ENCODE measurements at regions not wholly inside any gene's neighbourhood (a gene's known extent, or its start where the extent isn't known, plus 50 kb on each side); places are given as distances from the start of the nearest gene placed in this dataset.

DNA sequence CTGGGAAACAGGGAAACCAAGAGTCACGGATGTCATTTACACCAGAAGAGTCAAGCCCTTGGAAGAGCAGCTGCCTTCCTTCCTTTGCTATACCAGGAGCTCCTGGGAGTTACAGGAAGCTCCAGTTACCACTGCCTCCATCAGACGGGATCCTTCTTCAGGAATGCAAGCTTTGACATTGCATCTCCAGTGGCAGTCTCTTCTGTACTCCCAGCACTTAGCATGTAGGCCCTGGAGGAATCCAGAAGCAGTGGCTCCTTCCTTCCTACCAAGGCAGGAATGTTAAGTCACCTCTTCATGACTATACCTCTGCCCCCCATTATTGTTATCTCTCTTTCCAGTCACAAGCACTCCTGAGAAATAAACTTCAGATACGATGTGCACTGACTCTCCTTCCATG is 836.0 kb downstream of the MAFB start:
- DNase-seq = no peak

DNA sequence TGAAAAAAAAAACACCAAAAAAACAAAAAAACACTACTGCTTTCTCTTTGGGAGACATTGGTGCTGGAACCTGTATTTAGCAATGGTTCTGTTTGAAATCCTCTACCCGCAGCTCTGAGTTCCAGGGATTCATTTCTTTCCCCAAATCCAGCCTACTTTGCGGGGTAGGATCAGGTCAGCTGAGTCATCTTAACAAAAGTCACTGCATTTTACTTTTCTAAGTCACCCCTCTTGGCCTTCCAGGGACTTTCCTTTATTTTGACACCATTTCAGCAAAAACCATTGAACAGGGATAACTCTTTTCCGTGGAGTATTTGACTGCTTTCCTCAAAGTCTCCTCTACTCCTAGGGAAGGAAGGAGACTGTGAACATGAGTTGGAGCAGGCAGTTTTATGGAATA is 837.6 kb downstream of the MAFB start:
- no peak for DNase-seq

DNA sequence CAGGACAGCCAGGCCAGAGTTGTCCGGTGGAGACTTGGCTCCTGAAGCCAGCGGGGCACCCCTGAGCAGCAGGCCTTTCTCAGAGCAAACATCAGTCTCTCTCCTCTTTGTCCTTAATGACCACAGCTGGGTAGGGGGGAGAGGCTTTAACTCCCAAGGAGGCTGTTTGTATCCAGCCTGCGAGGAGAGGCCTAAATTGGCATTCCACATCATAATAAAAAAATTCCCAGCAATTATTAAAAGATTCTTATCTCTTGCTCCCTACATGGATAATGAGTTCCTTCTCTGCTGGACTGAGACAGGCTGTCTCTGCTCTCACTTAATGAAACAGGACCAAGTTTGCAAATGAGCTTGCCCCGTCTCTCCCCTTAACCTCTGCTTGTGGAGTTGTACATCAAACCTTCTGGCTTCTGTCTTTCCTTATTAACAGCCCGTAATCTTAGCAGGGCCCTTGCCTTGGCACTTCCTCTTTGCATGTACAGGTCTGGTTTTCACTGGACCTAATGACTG is 838.2 kb downstream of the MAFB start:
- no peak for DNase-seq

DNA sequence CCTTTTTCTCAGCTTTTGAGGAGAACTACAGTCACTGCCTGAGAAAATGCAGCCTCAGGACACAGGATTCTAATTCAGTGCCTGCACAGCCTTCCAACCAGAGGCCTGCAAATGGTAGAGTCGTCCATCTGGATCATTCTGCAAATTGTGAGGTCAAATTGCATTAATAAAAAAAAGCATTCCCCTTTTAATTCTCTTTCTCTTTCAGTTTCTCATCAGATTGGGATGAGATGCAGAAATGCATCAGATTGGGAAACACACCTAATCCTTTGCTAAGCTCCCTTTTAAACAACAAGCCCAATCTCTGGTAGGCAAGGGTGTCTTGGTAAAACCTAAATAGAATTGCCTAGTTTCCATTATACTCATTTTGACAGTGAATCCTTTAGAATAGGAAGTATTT is 838.8 kb downstream of the MAFB start:
- DNase-seq = no peak

DNA sequence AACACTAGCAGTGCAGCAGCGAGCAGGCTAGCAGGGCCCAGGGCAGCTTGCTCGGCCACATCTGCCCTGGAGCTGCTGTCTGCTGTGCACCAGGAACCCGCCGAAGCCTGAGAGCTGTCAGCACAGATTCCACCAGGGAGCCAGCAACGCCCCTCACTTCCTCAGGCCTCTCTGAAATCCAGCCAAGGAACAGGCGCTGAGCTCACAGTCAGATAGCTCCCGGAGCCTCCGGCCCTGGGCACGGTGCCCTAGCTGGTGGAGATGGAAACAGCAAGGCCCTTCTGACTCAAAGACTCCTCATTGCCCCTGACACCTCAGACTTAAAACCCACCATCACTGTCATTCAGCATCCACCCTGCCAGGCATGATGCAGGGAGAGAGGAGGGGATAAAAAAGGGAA is 839.4 kb downstream of the MAFB start:
- DNase-seq = no peak

DNA sequence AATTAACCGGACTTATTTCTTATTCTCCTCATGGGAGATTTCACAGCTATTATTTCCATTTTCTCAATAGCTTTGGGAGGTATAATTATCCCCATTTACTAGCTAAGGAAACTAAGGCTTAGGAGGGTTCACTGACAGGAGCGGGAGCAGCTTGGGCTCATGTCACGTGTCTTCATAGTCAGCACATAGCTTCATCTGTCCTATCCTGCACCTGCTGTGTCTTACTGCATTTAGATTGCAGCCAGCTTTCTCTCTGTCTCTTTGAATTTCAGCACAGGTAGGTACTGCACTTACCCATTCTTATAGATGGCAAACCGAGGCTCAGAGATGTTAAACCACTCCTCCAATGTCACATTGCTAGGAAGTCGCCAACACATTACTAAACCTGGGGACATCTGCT is 839.9 kb downstream of the MAFB start:
- DNase-seq = no peak

DNA sequence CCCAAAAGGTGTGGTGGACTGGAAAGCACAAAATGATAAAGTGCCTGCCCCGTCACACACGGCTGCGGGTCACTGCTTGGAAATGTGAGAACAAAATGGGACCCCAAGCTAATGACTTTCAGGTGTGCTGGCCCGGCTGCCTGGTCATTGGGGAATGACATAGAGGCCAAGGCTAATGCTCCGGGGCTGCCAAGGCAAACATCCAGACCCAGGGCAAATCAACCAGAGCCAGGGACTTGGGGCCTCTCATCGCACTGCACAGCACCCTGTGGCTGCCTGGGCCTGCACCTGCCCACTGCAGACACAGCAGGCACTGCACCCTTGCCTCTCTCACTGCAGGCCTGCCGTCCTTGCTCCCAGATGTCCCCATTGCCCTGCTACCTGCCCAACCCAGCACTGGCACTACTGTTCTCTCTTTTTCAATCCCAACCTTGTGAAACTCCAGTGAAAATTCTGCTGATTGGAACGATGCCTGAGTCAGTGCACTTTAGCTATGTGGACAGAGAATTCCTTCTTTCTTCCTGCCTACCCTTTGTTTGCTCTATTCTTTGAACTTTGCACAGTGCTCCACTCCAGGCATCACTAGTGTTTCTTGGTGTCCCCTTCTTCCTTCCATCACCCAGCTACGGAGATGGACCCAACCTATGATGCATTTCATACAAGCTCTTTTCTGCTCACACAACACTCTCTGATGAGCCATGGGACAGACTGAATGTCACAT is 849.5 kb downstream of the MAFB start:
- no peak for DNase-seq

DNA sequence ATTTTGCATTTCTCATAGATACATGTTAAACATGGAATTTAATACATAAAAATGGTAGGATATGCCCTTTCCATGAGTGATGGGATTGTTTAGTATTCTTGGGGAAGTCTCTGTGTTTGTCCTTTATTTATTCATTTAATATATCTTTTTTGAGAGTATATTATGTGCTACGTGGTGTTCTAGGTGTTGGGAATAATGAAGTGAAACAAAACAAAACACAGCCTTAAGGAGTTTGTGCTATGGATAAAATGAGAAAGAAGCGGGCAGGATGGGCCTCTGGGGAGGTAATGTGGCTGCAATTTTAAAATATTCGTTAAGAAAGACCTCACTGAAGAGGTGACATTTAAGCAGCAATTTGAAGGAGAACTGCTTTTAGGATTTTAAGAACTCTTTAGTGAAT is 851.5 kb downstream of the MAFB start:
- no peak for DNase-seq

DNA sequence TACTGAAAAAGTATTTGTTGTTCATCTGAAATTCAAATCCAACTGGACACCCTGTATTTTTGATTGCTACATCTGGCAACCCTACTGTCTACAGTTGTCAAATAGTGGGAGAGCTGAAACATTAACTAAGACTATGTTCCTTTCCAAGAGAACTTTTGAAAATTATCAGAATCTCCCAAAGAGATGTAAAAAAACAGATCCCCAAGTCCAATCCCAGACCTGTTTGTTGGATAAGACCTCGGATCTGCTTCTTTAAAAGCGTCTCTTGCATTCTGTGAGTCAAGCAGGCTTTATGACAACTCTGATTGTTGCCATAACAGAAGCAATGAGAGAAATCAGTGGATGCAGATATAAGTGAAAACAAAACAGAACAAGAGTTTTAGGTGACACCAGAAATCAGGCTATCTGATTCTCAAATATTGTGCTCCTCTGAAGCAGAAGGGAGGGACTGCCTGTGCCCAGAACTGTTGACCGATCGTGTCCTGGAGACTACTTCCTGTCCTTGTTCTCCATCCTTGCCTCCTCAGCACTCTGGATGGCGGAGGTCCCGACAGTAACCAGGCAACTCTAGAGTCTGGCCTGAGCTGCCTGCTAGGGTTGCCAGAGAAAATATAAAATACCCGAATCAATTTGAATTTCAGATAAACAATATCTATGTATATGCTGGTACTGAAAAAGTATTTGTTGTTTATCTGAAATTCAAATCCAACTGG is 853.8 kb downstream of the MAFB start:
- DNase-seq = no peak

DNA sequence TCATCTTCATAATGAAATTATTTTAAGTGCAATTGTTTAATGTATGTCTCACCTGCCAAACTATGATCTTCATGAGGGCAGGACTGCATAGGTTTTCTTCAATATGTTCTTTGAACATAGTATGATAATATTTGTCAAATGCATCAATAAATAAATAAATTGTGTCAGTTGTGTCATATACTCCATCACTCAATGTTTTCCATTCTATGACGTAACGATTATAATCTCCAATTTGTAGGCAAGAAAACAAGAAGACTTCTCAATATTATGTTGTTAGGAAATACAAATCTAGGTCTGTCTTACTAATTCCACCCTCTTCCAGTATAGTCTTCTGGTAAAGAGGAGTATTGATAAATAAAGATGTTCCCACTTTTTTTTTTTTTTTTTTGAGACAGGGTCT is 858.1 kb downstream of the MAFB start:
- DNase-seq = no peak

DNA sequence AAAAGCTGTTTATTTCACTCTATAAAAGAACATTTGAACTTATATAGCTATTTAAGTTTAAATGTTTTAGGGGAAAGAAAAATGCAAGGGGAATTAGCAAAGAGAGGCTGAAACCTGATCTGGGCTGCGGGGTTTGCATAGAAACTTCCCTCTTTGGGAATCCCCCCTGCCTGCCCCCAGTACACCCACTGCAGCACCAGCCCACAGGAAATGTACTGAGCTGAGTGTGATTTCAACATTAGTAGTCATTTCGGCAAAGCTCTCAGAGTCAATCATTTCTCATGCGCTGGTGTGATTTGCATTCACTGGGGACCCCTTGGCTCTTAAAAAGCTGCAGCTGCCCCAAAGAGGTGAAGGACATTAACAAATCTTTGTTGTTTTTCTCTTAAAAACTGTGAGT is 859.4 kb downstream of the MAFB start:
- DNase-seq = no peak

DNA sequence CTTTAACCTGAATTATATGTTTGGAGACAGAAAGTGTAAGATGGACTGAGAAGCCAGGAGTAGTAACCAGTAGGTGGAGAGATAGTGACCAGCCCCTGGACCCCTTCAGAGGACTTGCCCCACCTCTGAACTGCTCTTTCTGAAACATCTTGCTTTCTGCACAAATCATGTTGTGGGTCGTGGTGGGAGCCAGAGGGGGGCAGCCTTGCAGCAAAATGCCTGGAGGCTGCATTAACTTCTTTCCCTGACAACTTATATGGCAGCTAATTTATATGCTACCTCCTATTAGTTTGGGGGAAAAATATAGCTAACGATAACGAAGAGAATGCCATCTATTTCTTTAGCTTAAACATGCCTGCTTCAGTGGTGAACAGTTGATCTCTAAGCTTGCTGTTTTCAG is 859.8 kb downstream of the MAFB start:
- no peak for DNase-seq

DNA sequence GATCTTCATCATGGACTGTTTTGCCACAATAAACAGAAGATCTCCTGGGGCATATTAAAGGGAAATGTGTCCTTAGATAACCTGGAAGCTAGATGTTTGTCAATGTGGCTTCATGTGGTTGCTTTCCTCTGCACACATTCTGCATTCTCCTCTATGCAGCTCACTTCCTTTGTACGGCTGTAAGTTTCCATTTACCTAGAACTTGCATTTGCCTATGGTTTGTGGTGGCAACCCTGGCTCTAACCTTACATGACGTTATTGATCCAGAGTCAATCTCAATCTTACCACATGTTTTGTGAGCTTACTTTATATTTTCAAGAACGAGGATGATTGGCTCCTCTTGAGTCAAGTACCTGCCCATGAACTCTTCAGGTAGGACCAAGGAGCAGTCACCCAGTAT is 863.1 kb downstream of the MAFB start:
- no peak for DNase-seq

DNA sequence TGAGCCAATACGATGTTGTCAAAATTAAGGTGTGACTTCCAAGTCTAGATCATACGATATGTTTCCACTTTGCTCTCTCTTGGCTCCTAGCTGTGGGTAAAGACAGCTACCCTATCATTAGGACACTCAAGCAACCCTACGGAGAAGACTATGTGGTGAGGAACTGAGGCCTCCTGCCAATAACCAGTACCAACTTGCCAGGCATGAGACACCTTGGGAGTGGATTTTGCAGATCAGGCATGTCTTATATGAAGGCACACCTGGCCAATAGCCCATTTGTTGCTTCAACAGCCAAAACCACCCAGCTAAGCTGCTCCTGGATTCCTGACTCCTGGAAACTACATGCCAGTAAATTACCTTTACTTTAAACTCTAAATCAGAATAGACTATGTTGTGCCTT is 863.4 kb downstream of the DHX35 start:
- no peak for DNase-seq

DNA sequence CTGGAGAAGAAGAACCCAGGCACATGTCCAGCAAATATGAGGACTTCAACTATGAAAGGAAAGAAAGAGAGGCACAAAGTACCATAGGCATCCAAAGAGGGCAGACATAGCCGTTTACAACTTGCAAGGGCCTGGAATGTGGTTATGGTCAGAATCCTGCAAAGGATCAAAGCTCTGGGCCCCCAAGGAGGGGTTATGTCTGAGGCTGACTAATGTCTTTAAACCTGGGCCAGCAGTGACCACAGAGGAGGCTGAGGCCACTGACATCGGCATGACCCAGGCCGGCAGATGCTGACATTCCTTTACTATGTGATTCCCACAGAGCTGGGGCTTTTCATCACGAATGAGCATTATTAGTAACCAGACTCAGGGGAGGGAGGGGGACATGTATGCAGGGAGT is 861.1 kb downstream of the DHX35 start:
- no peak for DNase-seq

DNA sequence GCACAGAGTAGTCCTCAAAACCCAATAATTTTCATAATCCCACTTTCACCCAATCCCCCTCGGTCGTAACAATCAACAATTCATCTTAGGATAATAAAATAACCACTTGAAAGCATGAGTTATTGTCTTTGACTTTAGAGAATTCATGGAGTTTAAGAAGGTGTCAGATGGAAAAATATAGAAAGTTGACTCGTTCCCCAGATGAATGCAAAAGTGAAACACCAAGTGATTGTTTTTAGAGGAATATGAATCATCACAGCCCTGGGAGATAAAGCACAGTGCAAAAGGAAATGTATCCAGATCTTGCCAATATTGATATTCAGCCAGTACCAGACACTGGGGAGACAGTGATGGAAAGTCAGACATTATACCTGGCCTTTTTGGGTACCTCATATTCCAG is 860.5 kb downstream of the DHX35 start:
- DNase-seq = no peak

DNA sequence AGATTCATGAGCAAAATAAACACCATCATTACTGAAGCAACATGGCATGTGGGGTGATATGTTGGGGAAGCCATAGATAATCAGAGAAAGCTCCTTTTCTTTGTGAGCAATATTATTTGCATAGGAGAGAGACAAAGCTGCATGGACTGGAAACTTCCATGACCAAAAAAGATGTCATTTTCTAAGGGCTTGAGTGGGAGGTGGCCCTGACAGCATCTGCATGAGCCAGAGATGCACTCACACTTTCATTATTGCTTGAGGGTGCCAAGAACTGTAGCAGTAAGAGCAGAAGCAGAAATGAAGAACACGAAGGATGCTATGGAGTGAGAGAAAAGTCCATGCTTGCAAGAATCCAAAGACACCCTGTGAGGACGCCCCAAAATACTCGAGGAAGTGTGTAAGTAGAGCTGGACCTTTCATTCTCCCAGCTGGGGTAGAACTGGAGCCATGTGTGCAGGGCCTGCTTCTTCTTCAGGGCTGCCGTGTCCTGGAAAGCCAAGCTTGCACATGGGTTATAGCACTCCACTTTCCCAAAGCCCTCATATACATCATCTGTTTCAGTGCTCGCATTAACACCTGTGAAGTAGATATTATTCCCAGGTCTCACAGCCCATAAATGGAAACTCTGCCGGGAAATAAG is 851.2 kb downstream of the DHX35 start:
- DNase-seq = no peak

DNA sequence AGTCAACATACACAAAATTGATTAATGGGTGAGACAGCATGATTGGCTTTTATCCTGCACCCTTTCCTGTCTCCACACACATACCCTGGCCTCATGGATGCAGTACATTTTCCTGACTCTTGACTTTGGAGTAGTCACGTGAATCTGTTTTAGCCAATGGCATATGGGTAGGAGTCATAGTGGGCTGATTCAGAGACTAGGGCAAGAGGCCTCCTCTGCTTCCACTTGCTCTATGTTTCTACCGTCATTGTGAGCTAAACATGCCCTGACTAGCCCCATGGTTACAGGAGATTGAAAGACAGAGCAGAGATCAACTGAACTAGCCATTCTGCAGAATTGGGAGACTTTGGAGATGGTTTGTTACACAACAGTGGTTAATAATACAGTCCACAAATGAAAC is 850.0 kb downstream of the DHX35 start:
- DNase-seq = no peak

DNA sequence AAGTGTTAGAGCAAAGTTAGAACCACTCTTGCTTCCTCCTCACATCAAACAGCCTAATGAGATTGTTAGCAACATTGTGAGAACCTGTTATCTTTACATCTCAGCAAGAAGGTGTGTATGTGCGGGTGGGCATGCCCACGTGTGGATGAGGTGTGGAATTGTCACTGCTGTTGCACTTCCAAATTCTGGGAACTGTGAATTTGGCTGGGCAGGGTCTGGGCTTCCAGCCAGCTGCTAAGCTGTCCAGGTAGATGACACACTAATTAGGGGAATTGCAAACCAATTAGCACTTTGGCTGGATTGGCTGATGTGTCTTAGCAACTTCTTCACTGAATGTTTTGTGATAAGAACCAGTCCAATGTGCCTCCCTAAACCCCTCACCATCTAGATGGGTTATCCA is 848.2 kb downstream of the DHX35 start:
- DNase-seq = no peak

DNA sequence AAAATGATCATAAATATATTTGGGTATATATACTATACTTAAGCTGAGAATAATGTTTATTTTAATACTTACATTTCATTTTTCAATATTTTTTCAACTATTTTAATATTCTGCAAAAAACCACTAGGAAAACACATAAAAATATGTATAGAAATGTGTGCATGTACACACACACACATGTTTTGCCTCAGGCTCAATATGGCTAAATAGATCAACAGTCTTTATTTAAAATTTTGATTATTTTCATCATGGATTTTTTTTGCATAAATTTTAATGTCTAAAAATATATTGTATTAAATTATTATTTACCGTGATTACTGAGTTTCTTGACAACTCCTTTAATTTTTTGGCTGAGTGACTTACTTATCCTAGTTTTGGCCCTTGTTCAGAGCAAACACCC is 846.5 kb downstream of the DHX35 start:
- DNase-seq = no peak

DNA sequence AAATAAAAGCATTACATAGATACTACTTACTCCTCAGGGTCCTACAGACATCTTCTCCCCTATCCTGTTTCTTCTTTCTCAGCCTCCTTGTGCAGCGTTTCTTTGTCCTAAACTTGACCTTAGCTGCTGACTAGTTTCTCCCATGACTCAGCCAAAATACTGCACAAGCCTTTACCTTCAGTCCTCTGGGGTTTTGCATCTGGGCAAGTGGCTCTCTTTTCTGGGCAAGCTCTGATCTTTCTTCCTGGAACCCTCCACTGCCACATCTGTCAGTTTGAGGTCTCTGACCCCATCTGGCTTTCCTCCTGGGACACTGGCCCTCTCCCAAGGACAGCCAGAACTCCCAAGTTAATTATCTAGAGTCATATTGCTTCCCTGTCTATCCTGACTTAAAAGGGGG is 838.4 kb downstream of the DHX35 start:
- DNase-seq = no peak

DNA sequence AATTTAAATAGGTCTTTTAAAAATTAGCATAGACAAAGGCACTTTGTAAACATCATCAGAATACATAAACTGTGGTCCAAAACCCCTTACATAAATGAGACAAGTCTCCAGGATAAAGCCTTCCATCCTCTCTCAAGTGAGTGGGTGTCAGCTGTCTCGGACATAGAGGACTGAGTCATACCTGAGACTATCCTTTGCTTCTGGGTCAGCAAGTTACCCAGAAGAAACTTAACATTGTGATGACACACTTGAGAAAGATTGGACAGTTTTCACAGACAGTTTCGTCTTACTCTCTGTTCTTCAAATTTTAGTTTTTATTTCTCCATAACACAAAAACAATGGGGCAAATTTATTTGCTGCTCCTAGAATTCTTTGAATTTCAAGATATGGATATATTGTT is 838.0 kb downstream of the DHX35 start:
- DNase-seq = no peak

DNA sequence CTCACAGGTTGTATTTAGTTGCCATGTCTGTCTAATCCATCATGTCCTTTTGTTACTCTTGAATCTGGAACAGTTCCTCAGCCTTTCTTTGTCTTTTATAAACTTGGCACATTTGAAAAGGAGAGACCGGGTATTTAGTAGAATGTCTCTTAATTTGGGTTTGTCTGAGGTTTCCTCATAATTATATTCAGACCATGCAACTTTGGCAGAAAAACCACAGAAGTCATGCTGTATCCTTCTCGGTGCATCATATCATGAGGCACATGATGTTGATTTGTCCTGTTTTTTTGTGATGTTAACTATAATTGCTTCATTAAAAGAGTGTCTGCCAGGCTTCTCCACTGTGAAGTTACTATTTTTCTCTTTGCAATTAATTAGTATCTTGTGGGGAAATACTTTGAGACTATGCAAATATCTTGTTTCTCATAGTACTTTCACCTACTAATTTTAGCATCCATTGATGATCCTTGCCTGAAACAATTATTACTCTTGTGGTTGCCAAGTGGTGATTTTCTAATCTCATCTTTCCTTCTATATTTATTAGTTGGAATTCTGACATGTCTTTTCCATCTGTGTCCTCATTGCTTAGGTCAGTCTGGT is 837.3 kb downstream of the DHX35 start:
- no peak for DNase-seq

Data from stimulated activated CD4-positive, alpha-beta T cell treated with anti-CD3 and anti-CD28 coated beads, Interleukin-4, amount 100 ng/mL, for 1 hour (primary cell).